NCI-H524 treated with DMSO at 0.1 percent for 48 hours (cell line): ENCODE measurements at regions not wholly inside any gene's neighbourhood (a gene's known extent, or its start where the extent isn't known, plus 50 kb on each side); places are given as distances from the start of the nearest gene placed in this dataset.
"Not testable (repeated sequence)": the region's sequence is repeated elsewhere in the genome, so short reads cannot be mapped to it uniquely, and the experiment has no call there.

Source experiments
- DNase-seq: peaks from one replicate; lab custom pipeline; 2025; lab: John Stamatoyannopoulos, UW

DNA sequence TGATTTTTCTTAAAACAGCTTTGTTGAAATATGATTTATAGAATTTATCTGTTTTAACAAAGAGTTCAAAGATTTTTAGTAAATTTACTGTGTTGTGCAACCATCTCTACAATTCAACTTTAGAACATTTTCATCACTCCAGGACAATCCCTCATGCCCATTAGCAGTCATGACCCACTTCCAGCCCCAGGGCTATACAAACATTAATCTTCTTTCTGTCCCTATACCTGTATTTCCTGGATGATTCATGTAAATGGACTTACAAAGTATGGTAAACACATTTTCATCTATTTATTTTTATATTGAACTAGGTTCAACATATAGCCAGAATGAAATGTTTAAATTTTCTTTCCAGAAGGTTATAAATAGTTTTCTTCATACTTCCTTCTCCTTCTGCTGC lies 127.8 kb upstream of the CCDC180 start:
- no peak for DNase-seq

DNA sequence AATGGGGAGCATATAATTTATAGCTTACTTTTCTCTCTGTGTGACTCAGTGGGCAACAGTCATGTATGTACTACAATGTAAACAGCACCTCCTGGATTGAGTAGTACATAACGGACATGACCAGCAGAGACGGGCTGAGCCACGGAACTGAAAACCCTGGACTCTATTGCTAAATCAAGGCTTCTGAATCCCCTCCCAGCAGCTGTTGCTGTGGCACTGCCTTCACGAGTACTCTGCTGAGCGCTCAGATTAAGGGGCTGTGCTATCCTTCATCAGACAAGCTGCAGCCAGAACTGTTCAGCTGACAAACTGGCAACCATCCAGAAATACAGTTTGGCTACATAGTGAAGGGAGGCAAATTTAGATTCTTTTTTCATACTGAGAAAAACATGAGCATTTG lies 131.3 kb upstream of the CCDC180 start:
- DNase-seq = peak; percentile 69

DNA sequence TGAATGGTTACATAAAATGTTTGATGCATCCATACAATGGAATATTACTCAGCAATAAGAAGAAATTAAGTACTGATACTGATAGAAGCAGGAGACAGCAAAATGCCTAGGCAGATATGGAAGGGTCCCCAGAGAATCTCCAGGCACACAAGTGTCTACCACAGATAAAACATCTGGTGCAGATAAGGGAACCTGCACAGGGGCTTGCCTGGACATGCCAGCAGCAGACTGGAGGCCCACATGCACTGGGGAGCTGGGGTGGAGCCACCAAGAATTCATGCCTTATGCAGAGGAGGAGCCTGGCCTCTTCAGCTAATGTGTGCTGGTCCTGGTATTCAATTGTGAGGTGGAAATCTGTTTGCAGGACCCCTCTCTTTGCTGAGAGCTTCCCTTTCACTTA lies 129.2 kb upstream of the CTSV start:
- not testable (repeated sequence) for DNase-seq

DNA sequence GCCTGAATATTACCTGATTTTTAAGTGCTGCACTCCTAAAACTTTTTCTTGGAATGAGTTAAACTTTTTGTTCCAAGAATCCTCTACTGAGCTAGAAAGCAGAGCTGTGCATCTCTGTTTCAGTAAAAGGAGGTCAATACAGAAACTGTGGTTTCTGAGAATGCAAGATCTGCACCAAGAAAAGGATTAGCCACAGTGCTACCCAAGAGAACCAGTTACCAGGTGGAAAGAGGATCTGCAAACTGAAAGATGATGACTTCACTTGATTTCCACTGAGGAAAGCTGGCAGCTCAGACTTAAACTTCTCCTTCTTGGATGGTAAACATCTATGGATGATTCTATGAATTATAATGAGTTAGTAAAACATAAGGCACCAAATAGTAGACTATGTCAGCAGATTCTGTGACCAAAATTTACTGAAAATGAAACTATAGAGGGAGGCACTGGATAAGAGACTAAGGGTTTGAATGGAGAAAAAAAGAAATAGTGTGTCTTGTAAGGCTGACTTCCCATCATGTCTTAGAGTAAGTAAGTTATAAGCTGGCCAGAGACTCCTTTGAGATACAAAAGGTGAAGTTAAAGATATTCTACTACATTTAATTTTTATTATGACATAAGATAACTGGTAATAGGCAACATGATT lies 127.7 kb upstream of the CTSV start:
- DNase-seq = not testable (repeated sequence)

DNA sequence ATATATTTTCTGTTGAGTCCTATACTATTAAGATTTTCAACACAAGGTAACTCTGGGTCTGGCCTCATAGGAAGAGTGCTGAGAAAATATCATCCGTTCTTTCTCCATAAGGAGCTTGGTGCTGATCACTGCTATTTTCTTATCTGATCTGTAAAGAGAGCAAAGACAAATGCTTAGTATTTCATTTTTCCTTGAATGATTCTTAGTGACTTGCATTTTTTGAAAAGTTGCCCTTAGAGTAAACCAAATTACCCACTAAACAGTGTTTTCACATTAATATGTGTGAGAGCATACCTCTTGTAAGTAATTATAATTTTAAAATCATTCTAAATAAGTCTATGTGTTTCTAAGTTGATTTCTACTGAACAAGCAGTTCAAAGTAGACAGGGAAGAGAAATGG lies 121.3 kb upstream of the CTSV start:
- no peak for DNase-seq

DNA sequence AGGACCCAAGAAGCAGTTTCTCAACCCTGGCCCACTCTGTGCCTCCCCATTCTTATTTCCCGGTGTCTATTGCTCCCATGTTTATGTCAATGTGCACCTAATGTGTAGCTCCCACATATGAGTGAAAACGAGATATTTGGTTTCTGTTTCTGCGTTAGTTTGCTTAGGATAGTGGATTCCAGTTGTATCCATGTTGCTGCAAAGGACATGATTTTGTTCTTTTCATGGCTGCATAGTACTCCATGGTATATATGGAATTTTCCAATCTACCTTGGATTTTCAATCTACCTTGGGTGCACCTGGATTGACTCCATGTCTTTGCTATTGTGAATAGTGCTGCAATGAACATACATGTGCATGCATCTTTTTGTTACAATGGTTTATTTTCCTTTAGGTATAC lies 119.8 kb upstream of the CTSV start:
- not testable (repeated sequence) for DNase-seq

DNA sequence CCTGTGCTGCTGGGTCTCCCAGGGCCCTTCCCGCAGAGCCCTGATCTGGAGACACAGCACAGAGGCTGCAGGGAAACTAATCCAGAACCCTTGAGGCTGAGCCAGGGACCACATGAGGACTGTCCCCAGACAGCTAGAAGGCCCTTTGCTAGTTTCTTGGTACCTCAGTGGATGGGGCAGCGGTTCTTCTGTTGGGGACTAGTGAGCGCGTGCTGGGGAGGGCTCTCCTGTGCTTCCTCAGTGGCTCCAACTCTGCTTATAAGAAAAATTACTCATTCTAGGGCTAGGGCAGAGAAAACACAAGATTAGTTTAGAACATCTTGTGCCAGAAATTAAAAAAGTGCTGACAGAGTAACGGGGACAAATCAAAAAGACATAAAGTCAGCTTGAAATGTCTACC lies 116.5 kb upstream of the CTSV start:
- DNase-seq = not testable (repeated sequence)

DNA sequence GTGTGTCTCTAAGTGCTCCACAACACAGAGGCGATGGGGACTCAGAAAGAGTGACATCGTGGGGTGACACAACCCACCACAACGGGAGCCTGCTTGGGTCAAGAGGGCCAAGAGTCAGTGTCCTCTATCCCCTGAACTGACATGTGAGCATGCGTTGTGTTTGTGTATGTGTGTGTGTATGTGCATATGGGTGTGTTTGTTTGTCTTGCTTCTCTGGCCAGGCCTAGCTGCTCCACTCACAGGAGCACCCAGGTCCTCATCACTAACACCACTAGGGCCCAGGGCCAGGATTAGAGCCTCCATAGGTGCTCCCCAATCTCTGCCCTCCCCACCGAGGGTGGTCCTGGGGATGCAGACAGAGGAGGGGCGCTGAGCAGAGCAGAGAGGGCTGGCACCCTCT lies 115.0 kb upstream of the CTSV start:
- DNase-seq = no peak

DNA sequence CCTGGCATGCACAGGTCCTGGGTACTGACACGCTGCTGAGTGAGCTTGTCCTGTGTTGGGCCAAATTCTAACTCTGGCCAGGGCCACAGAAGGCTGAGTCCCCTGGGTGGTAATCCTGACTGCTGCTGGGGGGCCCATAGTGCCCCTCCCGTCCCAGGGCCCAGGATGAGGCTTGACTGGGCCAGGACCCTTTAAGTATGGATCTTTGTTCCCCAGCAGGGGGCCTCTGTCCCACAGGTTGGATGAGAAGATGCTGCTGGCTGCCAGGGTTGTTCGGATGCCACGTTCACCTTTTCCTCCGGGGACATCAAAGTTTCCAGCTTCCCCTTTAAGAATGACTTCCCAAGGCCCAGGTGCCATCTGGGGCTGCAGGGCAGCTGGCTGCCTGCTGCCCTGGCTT lies 114.2 kb upstream of the CTSV start:
- DNase-seq = not testable (repeated sequence)

DNA sequence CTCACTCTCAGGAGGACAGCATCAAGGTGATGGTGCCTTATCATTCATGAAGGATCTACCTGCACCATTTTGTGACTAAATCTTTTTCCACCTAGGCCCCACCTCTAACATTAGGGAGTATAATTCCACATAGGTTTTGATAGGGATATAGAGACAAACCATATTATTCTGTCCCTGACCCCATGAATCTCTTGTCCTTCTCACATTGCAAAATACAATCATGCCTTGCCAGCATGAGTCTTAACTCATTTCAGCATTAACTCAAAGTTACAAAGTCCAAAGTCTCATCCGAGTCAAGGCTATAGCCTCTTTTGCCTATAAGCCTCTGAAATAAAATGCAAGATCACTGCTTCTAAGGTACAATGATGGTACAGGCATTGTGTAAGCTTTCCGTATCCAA lies 111.5 kb upstream of the CTSV start:
- not testable (repeated sequence) for DNase-seq

DNA sequence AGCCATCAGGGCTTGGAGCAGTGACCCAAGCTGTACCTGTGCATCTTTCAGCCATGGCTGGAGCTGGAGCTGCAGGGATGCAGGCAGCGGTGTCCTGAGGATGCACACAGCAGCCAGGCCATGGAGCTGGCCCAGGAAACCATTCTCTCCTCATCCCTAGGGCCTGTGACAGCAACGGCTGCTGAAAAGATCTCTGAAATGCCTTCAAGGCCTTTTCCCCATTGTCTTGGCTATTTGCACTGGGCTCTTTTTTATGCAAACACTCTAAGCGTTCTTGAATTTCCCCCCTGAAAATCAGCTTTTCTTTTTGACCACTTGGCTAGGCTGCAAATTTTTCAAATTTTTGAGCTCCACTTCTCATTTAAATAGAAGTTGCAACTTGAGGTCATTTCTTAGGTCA lies 109.5 kb upstream of the CTSV start:
- DNase-seq = not testable (repeated sequence)

DNA sequence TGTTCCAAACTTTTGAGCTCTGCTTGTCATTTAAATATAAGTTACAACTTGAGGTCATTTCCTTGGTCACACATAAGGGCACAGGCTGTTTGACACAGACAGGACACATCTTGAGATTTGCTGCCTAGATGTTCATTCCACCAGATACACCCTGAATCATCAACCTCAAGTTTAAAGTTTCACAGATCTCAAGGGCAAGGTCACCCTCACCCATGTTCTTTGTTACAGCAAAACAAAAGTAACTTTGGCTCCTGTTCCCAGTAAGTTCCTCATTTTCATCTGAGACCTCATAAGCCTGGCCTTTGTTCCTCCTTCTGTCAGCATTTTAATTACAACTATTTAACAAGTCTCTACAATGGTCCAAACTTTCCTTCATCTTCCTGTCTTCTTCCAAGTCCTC lies 106.7 kb upstream of the CTSV start:
- not testable (repeated sequence) for DNase-seq

DNA sequence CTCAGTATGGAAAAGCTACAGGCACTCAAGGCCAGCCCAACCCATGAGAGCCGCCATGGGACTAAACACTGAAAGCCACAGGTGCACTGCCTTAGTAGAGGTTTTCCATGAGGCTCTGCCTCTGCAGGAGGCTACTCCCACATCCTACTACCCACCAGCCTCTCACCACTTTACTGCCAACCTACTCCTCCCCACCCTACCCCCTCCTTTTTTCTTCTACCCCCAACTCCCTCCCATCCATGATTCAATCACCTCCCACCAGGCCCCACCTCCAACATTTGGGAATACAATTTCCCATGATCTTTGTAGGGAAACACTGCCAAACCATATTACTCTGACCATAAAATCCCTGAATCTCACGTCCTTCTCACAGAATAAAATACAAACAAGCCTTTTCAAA lies 101.6 kb upstream of the CTSV start:
- no peak for DNase-seq

DNA sequence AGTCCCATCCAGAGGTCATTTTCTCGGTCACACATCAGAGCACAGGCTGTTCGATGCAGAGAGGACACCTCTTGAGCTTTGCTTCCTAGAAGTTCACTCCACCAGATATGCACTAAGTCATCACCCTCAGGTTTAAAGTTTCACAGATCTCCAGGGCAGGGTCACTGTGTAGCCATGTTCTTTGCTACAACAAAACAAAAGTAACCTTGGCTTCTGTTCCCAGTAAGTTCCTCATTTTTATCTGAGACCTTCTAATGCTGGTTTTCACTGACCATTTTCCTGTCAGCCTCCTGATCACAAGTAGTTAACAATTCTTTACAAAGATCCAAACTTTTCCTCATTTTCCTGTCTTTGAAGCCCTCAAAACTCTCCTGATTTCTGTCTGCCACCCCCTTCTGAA lies 97.5 kb upstream of the CTSV start:
- DNase-seq = no peak

DNA sequence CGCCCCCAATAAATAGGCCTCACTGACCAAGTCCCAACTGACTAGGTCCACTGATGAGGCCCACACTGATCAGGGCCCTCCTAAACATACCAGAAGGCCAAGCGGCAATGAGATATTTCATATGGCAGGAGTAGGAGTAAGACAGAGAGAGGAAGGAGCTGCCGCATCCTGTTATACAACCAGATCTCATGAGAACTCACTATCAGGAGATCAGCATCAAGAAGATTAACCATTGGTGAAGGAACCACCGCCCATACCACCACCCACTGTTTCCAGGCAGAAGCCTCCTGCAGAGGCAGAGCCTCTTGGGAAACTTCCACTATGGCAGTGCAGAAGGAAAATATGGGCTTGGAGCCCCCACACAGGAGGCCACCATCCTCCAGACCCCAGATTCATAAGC lies 95.0 kb upstream of the CTSV start:
- not testable (repeated sequence) for DNase-seq

DNA sequence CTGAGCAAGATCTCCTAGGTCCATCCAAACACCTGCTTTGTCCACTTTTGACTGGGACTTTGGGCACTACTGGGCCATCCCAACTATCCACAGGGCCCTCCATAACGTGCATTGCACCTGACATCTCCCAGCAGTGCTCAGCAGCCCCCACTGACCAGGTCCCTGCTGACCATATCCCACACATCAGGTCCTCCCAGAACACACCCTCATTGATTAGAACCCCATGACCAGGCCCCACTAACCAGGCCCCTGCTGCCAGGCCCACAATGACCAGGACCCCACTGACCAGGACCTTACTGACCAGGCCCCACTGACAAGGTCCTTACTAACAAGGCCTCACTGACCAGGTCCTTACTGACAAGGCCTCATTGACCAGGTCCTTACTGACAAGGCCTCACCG lies 93.9 kb upstream of the CTSV start:
- DNase-seq = no peak

DNA sequence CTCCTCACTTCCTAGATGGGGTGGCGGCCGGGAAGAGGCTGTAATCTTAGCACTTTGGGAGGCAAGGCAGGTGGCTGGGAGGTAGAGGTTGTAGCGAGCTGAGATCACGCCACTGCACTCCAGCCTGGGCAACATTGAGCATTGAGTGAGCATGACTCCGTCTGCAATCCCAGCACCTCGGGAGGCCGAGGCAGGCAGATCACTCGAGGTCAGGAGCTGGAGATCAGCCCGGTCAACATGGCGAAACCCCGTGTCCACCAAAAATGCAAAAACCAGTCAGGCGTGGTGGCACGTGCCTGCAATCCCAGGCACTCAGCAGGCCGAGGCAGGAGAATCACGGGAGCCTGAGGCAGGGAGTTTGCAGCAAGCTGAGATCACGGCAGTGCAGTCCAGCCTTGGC lies 91.9 kb upstream of the CTSV start:
- not testable (repeated sequence) for DNase-seq

DNA sequence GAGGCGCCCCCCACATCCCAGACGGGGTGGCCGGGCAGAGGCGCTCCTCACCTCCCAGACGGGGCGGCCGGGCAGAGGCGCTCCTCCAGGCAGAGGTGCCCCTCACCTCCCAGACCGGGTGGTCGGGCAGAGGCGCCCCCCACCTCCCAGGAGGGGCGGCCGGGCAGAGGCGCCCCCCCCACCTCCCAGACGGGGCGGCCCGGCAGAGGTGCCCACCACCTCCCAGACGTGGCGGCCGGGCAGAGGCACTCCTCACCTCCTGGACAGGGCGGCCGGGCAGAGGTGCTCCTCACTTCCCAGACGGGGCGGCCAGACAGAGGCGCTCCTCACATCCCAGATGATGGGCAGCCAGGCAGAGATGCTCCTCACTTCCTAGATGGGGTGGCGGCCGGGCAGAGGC lies 91.4 kb upstream of the CTSV start:
- not testable (repeated sequence) for DNase-seq

DNA sequence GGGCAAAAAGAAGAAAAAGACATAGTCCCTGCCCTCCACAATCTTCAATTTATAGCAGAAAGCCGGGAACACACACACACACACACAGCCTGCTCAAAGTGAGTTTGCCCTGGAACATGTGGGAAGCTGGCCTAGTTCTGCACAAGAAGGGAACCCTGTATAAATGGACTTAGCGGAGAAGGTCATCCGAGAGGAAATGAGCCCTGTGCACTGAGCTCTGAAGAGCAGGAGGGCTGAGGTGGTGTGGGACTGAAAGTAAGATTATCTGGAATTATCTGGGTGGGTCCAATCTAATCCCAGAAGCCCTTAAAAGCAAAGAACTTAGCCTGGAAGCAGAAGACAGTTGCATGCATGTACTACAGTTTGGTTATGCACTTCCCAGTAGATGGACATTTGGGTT lies 90.0 kb upstream of the CTSV start:
- no peak for DNase-seq

DNA sequence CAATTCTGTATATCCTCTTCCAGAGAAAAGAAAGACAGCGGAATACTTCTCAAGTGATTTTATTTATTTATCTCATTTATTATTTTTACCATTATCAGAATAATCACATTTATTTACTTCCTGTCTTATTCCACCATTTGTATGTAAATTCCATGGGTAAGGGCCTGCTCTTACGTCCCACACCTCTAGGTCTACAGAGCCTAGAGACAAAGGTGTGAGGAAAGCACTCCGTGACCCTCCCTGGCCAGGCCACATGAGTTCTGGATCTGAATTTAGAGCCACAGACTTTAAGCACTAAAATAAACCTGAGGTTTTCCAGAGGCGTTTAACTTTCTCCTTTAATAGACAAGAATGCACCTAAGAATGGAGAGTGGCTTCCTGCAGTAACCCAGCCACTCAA lies 85.3 kb upstream of the CTSV start:
- DNase-seq = no peak

DNA sequence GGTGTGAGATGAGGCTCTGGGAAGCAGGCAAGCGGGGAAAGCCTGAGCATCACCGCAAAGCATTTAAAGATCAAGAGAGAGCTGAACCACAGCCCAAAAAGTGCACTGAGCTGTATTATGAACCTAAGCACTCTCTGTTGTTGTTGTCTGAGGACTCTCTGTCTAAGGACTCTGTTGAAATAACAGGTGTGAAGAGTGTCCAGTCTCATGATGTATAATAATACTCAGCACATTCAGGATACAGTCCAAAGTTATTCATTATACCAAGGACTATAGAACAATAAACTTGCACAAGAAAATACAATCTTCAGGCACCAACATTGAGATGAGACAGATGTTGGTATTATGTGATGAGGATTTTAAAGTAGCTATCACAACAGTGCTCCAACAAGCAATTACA lies 71.8 kb upstream of the CTSV start:
- DNase-seq = no peak

DNA sequence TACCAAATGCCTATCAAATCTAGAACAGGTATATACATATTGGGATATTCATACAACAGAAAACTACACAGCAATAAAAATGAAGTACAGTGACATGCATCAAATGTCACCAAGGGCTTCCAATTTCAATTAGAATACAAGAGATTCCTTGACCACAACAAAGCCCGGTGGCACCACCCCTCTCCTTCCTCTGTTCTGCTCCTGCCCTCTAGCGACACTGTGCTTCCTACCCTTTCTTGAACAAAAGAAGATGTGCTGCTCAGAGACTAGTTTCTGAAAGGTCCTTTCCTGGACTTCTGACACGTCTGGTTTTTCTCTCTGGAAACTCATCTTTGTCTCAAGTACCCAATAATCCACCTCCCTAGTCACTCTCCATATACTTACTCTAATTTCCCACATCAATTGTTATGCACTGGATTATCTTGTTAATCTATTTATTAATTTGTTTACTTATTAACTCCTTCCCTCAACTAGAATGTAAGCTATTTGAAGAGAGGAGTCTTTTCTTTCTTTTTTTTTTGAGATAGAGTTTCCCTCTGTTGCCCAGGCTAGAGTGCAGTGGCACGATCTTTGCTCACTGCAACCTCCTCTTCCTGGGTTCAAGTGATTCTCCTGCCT lies 70.4 kb upstream of the CTSV start:
- no peak for DNase-seq

DNA sequence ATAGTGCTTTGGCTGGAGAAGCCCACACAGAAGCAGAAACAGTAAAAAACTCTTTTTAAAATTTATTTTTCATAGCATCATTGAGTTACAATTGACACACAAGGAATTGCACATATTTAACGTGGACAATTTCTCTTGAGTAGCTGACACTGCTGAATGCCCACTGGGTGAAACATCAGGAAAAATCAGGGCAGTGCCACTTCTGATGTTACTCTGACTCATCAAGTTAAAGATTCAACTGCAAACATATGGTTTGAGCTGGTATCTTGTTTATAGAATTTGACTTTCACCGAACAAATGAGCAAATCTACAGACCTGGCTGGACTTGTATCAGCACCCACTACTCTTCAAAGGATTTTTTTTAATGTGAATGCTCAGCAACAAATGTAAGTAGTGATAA lies 66.3 kb upstream of the CTSV start:
- not testable (repeated sequence) for DNase-seq
